ENCODE measurements at regions not wholly inside any gene's neighbourhood (a gene's known extent, or its start where the extent isn't known, plus 50 kb on each side); places are given as distances from the start of the nearest gene placed in this dataset.

DNA sequence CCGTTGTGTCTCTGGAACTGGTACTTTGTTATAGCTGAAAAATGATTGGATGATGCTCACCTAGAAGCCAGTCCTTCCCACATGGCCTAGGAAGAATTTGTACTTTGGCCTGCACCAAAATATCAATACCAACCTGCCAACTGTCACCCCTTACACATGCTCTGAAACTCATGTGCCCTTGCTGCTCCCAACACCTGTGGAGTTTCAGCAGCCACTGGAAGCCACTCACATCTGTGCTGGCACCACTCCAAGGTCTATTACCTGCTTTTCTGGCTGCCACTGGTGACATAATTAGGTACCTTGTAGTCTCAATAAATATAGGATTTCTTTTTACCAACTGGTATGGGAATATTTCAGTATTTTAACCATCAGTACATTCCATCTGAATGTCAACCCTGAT lies 363.6 kb downstream of the SH3GL2 start:
- DNase-seq (ENCODE audit: low spot score): no peak
- TF ChIP-seq, protein P1, sequence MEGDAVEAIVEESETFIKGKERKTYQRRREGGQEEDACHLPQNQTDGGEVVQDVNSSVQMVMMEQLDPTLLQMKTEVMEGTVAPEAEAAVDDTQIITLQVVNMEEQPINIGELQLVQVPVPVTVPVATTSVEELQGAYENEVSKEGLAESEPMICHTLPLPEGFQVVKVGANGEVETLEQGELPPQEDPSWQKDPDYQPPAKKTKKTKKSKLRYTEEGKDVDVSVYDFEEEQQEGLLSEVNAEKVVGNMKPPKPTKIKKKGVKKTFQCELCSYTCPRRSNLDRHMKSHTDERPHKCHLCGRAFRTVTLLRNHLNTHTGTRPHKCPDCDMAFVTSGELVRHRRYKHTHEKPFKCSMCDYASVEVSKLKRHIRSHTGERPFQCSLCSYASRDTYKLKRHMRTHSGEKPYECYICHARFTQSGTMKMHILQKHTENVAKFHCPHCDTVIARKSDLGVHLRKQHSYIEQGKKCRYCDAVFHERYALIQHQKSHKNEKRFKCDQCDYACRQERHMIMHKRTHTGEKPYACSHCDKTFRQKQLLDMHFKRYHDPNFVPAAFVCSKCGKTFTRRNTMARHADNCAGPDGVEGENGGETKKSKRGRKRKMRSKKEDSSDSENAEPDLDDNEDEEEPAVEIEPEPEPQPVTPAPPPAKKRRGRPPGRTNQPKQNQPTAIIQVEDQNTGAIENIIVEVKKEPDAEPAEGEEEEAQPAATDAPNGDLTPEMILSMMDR (IDR thresholded peaks at IDR 0.05; ENCODE audit: extremely low read depth, insufficient read depth, missing control alignments): no peak
- in situ Hi-C loops (cut with MboI; ENCODE audit: low pct_unique_long_range_greater_than_20kb, low sequenced_read_pairs, unreplicated experiment): no loop called here

DNA sequence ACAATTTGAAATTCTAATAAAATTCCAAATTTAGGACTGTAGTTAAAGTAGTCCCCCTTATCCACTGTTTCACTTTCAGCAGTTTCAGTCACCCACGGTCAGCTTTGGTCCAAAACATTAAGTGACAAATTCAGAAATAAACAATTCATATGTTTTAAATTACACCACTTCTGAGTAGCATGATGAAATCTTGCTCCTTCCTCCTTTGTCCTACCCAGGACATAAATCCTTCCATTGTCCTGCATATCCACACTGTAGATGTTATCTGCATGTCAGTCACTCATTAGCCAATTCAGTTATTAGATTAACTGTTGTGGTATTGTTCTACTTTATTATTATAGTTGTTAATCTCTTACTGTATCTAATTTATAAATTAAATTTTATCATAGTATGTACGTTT lies 376.5 kb downstream of the SH3GL2 start:
- DNase-seq (ENCODE audit: low spot score): no peak
- in situ Hi-C loops (cut with MboI; ENCODE audit: low pct_unique_long_range_greater_than_20kb, low sequenced_read_pairs, unreplicated experiment): no loop called here
- TF ChIP-seq, protein P1 (IDR thresholded peaks at IDR 0.05; ENCODE audit: extremely low read depth, insufficient read depth, missing control alignments): no peak

DNA sequence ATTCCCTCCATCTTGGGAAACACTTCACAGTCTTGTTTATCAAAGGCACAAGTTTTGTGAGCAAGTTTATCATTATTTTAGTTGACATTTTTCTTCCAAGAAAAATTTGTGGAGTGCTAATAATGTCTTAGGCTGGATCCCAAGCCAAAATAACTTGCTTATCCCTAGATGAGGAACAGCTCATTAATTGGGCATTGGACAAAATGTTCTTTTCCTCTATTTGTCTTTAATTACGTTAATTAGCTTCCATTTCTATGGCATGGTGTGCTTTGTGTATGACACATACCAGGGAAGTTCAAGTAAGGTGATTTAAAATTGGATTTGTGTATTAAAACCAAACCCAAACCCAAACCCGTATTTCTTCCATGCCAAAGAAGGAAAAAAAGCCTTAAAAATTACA lies 379.5 kb downstream of the SH3GL2 start:
- in situ Hi-C loops (cut with MboI; ENCODE audit: low pct_unique_long_range_greater_than_20kb, low sequenced_read_pairs, unreplicated experiment): no loop called here
- TF ChIP-seq, protein P1 (IDR thresholded peaks at IDR 0.05; ENCODE audit: extremely low read depth, insufficient read depth, missing control alignments): no peak
- DNase-seq (ENCODE audit: low spot score): no peak

DNA sequence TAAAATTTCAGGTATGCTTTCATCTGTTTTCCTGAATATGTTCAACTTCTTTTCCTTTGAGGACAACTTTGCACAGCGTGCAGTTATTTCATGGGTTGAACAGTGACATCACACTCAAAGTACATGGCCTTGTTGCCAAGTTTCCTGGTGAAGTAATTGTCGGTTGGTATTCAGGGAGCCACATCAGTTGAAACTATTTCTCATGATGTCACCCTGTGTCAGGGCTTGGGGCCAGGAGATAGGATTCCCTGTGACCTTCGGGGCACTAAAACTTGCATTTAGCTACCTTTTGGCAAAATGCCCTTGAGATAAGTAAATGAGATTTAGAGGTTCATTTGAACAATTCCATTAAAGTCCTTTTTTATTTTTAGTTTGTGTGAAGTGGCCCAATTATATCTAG lies 383.9 kb downstream of the SH3GL2 start:
- DNase-seq (ENCODE audit: low spot score): no peak
- in situ Hi-C loops (cut with MboI; ENCODE audit: low pct_unique_long_range_greater_than_20kb, low sequenced_read_pairs, unreplicated experiment): no loop called here
- TF ChIP-seq, protein P1 (IDR thresholded peaks at IDR 0.05; ENCODE audit: extremely low read depth, insufficient read depth, missing control alignments): no peak

DNA sequence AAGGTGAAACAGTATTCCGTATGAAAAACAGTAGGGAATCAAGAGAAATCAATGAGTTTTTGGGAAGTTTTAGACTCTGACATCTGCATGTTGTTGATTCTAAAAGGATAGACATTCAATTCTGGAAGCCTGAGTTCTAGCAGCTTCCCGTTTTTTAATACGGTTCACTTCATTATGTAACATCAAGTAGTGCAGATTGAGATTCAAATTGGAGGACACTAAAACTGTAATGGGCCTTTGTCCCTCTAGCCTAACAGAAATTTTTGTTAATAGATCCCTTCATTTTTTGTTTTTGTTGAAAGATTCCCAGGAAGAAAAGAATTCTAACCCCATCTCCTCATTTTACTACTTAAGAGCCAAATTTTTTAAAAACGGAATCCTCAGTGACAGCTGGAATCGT lies 384.6 kb downstream of the SH3GL2 start:
- in situ Hi-C loops (cut with MboI; ENCODE audit: low pct_unique_long_range_greater_than_20kb, low sequenced_read_pairs, unreplicated experiment): no loop called here
- DNase-seq (ENCODE audit: low spot score): no peak

DNA sequence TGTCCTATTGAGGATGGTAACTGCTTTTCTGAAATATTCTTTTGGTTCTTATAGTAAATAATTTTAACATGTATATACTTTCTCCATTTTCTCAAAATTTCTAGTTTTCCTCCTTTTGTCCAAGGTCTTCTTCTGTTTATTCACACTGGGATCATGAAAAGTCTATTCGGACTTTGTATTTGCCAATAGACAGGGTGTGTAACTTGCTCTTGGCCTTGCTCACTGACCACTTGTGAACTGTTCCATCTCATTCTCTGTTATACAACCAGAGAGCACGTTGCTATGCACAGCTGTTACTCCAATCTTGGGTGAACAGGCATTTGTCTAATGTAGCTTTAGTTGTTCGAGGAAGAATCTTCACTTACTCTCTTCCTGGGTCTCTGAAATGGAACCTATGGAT lies 388.9 kb downstream of the SH3GL2 start:
- no peak for DNase-seq (ENCODE audit: low spot score)
- TF ChIP-seq, protein P1 (IDR thresholded peaks at IDR 0.05; ENCODE audit: extremely low read depth, insufficient read depth, missing control alignments): no peak
- in situ Hi-C loops (cut with MboI; ENCODE audit: low pct_unique_long_range_greater_than_20kb, low sequenced_read_pairs, unreplicated experiment): no loop called here

More for the DNA sequence above, 384.6 kb downstream of the SH3GL2 start:
- TF ChIP-seq, protein P1 (IDR thresholded peaks at IDR 0.05; ENCODE audit: extremely low read depth, insufficient read depth, missing control alignments): no peak

DNA sequence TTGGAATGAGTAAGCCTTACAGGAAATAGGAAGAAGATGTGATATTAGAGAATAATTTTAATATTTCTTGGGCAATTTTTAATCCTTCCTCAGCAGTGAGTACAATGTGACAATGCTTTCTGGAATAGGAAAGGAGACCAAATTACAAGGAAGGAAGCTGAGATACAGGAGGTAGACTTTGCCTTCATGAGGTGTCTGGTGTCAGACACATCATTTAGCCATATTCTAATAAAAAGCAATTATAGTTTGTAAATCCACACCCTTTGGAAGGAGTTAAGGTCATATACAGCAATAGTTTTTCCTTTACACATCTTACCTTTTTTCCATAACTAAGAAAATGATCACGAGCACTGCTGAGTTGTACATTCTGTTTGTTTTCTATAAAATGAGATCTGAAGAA lies 390.4 kb downstream of the SH3GL2 start:
- in situ Hi-C loops (cut with MboI; ENCODE audit: low pct_unique_long_range_greater_than_20kb, low sequenced_read_pairs, unreplicated experiment): no loop called here
- no peak for DNase-seq (ENCODE audit: low spot score)
- TF ChIP-seq, protein P1 (IDR thresholded peaks at IDR 0.05; ENCODE audit: extremely low read depth, insufficient read depth, missing control alignments): no peak

Measured in GM13977 (cell line).